GM19193 (cell line): ENCODE measurements at regions not wholly inside any gene's neighbourhood (a gene's known extent, or its start where the extent isn't known, plus 50 kb on each side); places are given as distances from the start of the nearest gene placed in this dataset.

Experiments
- POLR2A ChIP-seq: IDR thresholded peaks from 4 replicates; pipeline ENCODE4 v1.6.1; 2011; ENCODE audit not compliant: insufficient read depth, insufficient read length; ENCODE audit errors: extremely low read depth

DNA sequence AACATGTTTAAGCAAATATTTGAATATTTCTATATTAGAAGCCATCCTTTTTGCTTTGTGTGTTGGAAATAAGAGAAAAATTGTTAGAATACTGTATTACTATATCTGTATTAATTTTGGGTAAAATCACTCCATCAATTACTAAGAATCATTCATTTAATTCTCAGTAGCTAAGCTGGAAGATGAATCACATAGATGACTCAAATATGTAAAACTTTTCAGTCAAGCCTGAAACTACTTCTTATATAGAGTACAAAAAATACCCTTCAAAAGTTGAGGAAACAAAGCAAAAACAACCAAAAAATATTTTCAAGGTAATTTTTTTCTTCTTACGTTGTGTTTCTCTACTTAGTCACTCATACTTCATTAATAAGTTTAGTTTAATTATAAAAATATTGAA, 205.7 kb upstream of the ROBO1 start:
- no peak for TF ChIP-seq POLR2A

DNA sequence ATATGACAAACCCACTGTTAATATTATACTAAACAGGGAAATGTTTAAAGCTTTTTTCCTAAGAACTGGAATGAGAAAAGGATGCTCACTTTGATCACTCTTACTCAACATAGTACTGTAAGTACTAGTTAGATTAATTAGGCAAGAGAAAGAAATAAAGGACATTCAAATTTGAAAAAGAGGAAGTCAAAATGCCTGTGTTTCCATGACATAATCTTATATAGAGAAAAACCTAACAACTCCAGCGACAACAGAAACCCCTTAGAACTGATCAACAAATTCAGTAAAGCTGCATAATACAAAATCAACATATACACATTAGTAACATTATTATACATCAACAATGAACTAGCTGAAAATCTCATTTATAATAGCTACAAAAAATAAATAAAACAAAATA, 200.6 kb upstream of the ROBO1 start:
- no peak for TF ChIP-seq POLR2A

DNA sequence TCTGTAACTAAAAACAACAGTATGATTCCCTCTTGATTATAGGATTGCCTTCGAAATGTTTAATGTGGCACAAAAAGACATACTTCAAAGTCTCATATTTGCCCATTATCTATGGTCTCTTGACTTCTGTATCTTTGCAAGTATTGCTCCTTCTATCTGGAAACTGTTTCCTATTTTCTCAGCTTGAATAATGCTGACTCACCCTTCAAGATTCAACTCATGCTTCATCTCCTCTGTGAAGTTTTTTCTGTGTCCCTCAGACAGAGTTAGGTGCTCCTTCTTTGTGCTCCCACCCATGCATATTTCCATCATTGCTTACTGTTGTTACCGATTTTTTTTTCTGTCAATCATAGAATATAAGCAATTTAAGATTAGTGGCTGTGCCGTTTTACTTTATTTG, 192.8 kb upstream of the ROBO1 start:
- TF ChIP-seq POLR2A: no peak

DNA sequence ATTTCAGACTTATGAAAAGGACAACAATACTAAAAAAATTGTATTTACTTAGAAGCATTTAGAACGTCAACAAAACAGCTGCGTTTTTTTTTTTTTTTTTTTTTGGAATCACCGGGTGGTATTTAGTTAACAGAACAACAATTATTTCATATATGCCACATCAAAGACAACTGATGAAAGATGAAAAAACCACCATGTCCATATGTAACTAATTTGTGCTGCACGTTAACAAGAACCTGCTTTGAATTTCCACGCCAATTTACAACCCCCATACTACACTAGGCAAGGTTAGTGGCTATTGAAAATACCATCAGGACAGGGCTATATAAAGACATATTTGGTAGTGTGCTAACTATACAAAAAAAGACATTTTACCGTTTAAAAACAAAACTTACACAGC, 189.3 kb upstream of the ROBO1 start:
- TF ChIP-seq POLR2A: no peak

DNA sequence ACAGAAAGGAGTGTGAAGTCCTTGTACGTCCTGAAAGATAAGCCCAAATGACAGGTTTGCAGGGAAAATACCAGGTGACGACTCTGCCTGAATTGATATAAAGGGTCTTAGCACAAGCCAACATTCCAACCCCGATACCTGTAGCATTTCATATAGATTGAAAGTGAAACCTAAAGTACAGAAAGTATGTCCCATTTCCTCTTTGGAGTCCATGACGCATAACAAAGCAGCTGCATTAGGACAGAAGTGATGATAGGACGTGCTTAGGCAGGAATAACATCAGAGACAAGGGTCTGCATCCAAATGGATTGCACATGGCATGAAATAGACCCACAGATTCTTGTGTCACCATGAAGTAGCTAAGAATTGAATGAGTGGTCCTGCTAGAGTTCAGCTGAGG, 187.0 kb upstream of the ROBO1 start:
- no peak for TF ChIP-seq POLR2A

DNA sequence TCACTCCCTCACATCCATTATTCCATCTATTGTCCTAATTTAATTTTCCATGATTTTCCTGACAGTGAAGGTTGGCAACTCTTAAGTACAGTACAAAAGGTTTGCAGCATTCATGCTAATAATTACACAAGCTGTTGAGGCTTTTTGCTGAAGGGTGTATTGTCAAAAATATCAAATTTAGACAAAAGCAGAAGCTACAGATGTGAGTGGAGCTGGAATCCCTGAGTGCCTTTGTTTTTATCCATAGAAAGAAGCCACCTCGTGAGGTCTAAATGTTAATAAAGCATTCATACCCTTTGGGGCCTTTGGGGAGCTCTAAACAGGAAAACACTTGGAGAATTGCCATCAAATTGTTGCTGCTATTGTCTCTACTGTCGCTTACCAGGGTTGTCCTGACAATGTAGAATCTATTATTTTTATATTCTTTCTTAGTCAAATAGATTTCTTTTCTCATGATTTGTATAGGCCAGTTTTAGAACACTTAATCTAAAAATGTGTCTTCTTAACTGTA, 185.8 kb upstream of the ROBO1 start:
- no peak for TF ChIP-seq POLR2A

DNA sequence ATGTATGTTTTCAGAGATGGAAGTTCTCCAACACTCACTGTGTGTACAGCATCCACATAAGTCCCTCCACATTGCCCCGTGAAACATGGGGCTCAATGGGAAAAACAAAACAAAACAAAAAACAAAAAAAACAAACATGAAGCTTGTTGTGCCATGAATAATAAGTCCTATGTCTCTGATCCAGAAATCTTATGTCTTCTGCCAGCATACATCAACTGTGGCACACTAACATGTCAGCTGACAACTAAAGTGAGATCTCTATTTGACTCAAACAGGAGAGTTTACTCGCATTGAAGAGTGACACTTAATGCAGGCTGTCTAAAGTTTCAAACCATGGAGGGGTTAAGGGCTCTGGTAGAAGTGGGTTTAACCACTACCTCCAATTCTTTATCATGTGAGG, 180.2 kb upstream of the ROBO1 start:
- TF ChIP-seq POLR2A: no peak

DNA sequence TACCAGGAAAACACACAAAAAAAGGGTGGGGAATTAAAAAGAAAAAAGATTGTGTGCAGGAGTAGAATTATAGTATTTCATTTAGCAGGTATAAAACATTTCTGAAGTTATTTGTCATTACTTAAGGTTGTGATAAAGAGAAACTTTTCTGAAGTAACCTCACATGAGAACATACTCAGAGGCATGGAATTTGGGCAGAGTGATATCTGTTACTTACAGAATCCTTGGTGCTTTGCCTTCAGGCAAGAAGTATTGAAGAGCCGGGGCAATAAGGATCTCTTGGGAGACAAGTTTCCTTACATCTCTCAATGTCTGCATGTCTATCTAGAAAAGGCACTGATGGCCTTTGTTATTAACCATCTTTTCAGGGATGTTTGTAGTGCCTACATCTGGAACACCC, 179.7 kb upstream of the ROBO1 start:
- TF ChIP-seq POLR2A: no peak

DNA sequence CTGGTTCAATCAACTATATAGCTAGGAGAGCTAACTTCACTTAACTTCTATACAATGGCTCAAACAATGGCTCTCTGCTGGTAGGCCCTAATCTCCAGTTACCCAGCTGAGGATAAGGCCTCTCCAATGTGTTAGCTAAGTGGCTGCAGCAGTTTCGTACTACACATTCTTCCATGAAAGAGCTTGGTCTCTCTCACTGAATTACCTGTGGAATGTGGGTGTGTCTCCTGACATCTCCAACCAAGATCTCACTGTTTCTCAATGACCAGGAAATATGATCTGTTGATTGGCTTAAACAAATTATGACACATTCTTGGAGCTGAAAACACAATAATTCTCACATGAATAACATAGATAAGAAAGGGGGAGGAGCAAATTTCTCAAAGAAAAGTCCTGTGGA, 169.8 kb upstream of the ROBO1 start:
- TF ChIP-seq POLR2A: no peak

DNA sequence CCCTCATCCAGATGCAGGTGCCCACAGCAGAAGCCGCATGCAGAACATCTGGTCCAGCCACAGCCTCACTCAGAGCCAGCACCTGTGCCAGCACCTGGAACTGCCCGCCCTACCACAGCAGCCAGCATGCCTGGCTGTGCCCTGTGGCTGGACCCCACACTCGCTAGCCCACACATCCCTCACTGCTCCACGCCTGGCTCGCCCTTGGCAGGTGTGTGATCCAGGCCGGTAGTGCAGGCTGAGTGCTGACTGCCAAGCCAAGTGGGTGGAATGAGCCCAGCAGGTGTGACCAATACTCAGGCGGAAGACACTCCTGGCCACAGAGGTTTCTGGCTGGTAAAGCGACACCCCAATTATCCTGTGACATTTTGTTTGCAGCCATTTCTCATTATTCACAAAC, 162.4 kb upstream of the ROBO1 start:
- TF ChIP-seq POLR2A: no peak

DNA sequence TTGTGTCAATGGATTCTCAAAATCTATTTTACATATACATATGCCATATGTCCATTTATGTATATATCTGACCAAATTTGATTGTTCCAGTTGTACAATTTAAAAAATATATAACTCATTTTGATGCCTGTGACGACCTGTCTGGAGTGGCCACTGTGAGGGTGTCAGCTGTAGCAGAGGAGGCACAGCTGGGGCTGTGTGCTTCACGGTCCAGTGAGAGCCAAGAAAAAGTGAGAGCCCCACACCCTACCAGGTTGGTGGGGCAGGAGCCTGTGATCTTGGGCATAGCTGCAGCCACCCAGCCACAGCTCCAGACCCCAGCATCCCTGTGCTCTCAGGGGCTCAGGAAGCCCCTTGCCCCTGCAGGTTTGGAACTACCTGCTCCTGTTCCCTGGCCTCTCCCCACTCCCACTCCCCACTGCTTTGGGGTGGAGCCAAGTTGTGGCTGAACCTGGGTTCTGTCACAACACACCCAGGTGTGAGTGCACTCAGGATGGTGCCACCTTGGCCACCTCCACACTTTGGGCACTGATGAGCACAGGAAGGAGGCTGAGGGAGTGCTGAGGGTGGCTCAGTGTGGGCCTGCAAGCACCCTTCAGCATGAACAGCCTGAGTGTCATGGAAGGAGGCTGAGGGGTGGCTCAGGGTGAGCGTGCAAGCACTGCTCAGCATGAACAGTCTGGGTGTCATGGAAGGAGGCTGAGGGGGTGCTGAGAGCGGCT, 161.1 kb upstream of the ROBO1 start:
- no peak for TF ChIP-seq POLR2A

DNA sequence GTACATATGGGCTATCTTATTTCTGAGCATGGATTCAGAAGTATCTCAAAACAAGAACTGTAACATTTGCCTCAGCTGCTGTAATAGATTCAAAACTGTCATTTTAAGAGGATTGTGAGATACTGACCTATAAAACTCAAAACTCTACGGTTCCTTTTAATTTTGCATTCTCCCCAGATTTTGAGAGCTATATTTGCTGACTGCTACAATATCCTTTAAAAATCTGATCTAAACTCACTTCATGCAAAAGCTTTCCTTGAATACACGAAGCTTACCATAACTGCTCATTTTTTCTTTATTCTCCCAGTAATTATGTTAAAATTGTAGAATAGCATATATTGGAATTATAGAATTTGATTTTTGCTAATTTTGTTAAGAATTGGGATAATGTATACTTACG, 158.7 kb upstream of the ROBO1 start:
- TF ChIP-seq POLR2A: no peak

DNA sequence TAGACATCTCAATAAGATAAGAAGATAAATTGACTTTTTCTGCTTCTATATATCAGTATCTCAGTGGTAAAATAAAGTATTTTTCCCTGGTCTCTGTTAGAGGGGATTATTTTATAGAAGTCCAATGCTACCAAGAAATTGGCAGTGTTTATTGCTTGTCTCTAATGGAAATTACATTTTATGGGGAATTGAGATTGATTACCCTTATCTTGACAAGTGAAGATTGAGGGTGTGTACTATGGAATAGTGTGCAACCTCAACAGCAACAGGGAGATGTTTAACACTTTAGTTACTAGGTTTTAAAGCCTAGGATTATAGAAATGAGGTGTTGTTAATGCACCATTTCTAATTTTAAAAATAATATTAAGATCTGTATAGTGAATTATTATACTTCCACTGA, 154.8 kb upstream of the ROBO1 start:
- TF ChIP-seq POLR2A: no peak

DNA sequence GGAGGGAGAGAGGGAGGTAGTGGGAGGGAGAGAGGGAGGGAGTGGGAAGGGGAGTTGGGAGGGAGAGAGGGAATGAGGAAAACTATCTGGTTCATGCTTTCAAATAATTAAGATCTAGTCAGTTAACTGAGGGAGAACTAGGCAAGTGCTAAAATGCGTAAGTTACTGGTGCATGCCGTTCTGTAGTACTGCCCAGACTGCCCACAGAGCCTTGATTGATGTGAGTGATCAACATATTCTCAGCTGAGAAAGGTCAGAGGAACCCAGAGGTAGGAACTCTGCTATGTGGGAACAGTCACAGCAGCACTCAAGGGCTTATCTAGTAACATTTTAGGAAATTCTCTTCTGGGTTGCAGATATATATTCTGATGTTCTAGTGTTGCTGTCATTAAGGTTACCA, 149.8 kb upstream of the ROBO1 start:
- TF ChIP-seq POLR2A: no peak

DNA sequence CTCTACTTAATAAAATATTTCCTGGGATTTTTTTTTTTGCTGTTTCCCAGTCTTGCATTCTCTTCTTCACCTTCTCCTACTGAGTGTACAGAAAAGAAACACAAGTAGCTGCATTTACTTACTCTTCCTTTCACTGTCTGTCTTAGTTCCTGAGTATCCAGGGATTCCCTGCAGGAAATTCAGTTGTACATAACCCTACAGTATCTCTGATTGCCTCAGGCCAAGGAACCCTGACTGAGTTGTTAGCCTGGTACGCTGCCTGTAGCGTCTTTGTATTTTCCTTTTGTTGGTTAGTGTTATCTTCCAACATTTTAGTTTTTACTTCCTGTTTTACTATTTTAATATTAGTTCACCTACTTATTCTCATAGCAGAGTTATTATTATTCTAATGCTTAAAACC, 142.5 kb upstream of the ROBO1 start:
- TF ChIP-seq POLR2A: no peak

DNA sequence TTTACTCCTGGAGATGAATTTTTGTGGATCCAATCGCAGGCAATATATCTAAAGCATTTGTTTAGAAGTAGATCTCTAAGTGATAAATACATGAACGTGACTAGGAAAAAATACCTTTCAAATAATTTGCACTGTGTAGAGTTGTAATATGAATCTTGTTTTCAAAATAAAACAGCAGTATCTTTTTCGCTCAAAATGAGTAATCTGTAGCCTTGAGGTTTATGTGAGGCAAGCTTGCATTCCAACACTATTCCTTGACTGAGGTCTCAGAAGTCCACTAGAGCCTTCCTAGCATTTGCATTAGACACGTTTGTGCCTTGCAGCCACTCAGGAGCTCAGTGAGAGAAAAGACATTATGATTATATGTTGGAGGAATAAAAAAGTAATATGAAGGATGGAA, 138.3 kb upstream of the ROBO1 start:
- no peak for TF ChIP-seq POLR2A

DNA sequence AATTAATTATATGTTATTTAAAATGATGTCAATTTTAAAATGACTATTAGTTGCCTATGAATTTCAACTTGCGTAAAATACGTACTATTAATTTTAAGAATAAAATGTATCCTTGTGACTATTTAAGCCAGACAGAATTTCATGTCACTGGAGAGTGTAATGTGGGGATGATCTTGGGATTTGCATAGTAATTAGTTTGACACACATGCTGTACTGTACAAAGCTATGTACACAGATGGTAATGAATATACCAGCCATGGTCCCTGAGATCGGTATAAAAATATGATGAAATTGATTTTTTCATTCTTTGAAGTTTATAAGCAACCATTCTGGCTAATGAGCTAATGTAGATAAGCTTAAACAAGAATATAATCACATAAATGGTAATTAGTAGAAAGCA, 134.4 kb upstream of the ROBO1 start:
- no peak for TF ChIP-seq POLR2A
